NOMO-1 treated with DMSO at 0.1 percent for 48 hours (cell line): ENCODE measurements at regions not wholly inside any gene's neighbourhood (a gene's known extent, or its start where the extent isn't known, plus 50 kb on each side); places are given as distances from the start of the nearest gene placed in this dataset.

Experiments used
- DNase-seq: peaks from one replicate; lab custom pipeline; 2025; ENCODE audit not compliant: unreplicated experiment; lab: John Stamatoyannopoulos, UW

DNA sequence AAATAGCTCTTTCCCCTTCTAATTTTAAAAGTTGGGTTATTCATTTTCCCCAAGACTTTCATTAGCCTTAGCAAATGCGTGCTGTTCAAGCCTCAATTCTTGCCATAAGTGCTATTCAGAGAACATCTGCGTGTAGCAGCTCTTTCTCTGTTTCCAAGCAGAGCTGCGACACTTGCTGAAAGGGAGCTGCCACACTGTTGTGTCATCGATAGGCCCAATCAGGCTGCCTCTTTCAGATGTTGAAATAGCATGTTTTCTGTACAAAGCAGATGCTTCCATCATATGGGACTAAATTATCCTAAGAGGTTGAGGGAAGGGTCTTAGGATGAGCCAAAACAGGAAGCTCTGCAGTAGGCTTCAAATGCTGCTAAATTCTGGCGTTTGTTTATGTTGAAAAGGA, 220.9 kb upstream of the CDC14C start:
- DNase-seq, result no peak

GRCh38 chr7:48708122-48708521, 216.2 kb upstream of the CDC14C start:
- no peak for DNase-seq

- DNase-seq, result no peak
Measured at GRCh38 chr7:48708635-48709034, 215.7 kb upstream of the CDC14C start.

GRCh38 chr7:48710995-48711394, 213.4 kb upstream of the CDC14C start:
- DNase-seq, result no peak

GRCh38 chr7:48718731-48719378, 205.5 kb upstream of the CDC14C start:
- peak; percentile 27 for DNase-seq

DNA sequence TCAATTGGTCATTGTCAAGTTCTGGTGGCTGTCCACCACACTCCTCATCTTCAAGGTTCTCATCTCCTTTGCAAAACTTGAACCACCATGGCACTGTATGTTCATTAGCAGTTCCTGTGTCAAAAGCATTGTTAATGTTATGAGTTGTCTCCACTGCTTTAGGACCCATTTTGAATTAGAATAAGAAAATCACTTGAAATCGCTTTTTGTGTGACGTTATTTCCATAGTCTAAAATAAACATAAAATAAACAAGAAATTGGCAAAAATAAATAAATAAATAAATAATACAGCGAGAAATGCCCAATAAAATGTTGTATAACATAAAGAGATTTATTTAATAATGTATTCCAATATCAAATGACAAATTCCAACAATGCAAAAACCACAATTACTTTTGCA, 195.5 kb upstream of the CDC14C start:
- no peak for DNase-seq

DNA sequence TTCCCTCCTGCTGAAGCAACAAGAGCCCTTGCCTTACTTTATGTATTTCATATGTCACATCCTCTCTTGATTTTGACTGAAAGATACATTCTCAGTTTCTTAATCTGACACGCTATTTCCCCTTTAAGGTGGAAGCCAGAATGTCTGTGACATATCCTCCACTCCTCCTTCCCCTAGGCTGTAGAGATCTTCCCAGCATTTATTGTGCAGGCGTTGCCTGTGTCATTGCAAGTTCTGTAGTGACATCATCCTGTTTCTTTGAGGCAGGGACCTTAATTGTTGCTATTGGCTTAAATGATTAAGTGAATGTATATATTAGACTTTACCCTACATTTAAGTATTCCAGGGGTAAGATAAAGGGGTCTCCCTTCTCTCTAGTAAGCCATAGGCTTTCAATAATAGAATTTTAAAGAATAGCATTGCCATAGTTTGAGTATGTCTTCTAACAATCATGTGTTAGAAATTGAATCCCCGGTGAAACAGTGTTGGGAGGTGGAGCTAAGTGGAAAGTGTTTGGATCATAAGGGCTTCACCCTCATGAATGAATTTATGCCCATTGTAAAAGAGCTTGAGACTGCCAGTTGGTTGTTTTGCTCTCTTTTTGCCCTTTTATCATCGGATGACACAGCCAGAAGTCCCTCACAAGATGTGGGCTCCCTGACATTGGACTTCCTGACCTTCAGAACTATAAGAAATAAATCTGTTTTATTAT, 189.5 kb upstream of the CDC14C start:
- peak; percentile 34 for DNase-seq

DNA sequence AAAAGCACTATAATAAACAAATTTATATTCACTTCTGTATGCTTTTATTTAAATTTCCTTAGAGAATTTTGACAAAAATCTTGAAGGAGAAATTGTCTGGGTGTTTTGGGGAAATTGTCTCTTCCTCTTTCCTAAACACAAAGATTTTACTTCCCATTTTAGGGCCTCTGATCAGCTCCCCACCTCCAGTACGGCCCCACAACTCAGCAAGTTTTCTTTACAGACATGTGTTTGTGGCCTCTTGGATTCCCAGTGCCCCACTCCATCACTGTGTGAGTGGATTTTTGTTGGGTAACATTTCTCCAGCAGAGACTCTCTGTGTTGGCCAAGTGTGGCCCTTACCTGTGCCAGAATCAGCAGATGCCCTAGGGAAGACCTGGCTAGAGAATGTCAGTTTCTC, 182.8 kb upstream of the CDC14C start:
- DNase-seq, result peak; percentile 64

DNA sequence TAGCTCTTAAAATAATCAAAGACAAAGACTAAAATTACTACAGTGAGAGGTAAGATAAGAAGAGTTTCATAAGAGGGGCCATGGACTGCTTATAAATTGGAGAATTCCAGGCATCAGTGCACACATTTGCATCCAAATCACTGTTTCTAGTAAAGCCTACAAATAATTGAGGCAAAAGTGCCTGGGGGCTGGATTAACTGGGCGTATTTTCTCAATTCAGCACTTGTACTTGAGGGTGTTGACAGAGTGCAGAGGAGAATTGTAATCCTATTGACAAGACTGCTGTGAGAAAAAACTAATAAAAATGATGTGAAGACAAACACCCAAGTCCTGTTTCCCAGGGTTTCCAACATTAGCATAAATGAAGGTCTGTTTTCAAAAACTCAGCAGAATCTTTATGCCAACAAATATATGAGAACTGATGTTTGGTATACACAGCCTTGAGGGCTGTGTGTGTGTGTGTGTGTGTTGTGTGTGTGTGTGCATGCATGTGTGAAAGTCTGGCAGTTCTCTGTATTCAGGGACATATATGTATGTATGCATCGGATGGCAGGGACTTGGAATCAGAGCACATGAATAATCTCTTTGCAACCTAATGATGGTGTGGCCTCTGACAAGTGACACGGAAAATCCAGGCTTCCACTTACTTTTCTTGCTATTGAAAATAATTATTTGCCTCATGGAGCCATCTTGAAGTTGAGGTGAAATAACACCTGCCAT, 182.1 kb upstream of the CDC14C start:
- DNase-seq, result no peak

DNA sequence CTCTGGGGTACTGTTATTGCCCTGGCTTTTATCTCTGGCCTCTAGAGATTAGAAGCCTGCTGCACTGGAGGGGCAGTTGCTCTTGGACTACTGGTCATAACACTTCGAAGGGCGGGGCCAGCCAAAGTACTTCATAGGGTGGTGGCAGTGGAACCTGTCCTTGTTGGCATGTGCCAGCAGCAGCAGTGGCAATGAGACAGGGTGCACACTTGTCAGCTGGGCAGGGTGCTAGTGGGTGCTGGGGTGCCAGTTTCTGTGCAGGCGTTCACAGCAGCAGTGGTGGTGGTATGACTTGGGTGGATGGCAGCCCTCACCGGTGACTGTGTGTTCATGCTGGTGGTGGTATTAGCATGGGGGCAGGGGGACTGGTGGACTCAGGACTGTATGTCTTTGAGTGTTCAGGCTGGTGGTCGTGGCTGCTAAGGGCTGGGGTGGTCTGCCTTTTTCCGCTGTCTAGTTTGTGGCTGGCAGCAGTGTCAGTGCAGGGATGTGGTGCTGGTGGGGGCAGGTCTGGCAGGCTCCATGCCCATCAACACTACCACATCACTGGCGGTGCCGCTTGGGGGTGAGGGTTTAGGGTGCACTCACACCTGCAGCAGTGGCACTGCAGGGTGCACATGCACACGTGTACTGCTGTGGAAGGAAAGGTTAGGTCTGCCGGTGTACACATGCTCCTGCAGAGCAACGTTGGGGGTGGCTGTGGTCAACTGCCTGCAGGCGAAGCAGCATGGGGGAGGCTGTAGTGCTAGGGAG, 176.1 kb upstream of the CDC14C start:
- no peak for DNase-seq

DNA sequence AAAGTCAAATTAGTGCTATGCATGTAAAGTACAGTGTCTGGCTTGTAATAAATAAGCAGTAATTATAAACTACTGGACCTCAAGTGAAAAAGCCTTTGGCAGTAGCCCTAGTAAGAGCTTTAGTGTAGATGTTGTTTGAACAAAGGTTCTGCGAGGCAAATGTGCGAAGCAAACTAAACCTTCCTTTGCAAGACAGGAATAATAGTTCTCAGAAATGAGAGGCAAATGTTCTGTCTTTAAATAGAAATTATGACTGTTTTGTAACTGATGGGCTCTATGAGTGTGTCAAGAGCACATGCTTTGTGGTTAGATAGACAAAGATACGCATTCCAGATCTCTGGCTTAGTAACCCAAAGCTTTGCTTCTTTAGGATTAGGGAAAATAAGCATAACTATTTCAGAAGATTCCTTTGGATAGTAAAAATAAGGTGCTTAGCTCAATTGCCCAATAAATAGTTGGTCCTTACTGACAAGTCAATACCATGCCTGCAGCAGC, 169.2 kb upstream of the CDC14C start:
- no peak for DNase-seq

DNA sequence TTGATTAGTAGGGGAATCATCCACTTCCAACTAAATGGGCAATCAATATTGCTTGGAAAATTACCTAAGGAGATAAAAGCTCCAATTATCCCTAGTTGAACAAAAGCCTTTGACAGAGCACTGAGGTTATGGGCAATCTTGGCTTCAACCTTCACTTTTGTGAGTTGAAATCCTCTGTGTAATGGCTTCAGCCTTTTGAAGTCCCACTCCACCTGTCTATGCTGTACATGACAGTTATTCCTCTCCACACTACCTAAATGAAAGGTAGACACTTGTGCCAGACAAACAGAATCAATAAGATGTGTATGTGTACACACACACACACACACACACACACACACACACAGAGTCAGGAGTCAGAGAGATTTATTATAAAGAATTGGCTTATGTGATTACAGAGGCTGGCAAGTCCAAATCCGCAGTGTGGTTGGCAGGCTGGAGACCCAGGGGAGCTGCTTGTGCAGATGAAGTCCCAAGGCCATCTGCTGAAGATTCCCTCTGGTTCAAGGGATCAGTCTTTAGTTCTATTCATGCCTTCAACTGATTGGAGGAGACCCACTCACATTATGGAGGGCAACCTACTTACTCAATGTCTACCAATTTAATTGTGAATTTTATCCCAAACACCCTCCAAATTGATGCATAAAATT, 164.8 kb upstream of the CDC14C start:
- no peak for DNase-seq

DNA sequence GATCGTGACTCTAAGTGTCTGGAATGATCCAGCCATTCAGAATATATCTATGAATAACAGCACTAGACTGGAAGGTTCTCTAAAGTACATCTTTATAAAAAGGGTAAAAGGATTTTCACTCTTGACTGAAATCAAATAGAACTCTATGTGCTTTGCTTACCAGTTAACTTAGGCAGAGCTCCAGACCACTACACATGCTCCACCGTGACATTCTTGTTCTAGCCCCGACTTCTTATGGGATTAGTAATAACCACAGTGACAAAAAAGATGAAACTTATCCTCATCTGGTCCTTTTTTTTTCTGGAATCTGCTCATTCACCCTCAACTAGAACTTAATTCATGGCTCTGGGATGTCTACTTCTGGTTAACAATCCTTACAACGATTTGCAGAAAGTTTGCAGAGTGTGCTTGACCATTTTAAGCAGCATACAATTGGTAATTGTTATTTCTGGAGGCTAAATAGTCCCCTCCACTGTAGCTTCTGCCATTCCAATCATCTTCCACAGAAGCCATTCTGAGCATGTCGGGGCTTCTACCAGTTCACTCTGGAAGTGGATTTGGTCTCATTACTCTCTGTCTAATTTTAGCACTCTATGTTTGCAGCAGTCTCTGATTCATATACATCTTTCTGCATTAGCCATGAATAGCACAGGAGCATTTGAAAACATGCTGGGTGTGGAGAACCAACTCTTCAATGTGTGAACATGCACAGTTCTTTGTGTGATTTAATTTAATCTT, 163.7 kb upstream of the CDC14C start:
- no peak for DNase-seq

GRCh38 chr7:48780862-48781261, 143.5 kb upstream of the CDC14C start:
- no peak for DNase-seq

DNA sequence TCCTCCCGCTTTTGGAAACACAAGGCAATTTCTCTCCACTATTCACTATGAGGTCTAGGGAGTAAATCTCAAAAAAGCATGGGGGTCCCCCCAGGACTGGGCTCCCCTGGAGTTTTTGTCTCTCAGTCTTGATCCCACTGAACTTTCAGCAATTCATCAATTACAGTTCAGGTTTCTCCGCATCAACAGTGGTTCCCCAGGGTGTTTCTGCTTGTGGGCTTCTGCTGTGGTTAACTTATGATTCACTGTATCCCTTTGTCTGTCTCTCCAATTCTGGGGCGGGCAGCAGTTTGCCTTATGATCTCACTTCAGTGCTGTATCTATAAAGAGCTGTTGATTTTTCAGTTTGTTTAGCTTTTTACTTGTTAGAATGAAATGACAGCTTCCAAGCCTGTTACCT, 142.6 kb upstream of the CDC14C start:
- peak; percentile 21 for DNase-seq

DNA sequence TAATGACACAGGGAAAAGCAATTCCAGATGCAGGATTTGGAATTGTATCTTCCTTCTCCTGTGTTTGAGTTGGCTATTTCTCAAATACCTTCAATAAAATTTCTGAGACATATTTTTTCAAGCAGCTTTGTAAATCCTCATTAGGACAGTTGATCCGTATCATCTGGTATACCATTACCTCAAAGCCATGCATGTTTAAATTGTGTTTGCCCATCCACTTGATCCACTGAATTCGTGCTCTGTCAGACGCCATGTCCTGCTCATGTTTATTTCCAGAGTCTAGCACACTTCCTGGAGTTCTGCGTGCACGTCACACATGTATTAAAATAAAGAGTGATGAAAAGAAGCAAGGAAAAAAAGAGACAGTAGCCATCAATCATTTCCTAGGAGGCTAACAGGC, 141.8 kb upstream of the CDC14C start:
- no peak for DNase-seq

DNA sequence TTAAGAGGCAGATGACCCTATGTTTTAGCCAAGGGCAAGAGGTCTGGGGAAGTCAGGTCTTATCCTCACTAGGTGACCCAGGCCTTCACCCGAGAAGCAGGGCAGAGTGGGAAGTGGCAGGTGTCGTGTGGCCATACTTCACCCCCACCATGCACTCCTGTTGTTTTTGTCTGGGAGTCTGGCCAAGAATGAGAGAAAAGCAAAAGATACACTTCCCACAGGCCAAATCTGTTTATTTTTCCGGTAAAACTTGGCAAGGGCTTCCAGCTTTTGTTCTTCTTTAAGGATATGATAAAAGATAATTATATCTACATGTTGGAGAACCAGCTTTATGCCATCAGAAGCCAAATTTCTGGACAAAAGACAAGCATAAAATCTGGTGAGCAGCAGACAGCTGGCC, 137.4 kb upstream of the CDC14C start:
- DNase-seq, result no peak

DNA sequence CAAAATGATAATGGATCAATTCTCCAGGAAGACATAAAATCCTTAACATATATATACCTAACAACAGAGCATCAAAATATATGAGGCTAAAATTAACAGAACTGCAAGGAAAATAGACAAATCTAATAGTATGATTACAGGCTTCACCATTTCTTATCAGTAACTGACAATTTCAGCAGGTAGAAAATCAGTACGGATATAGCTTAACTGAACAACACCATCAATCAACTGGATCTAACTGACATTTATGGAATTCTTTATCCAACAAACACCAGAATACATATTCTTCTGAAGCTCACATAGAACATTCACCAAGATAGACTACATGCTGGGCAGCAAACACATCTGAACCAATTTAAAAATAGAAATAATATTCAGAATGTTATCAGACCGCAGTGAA, 121.1 kb upstream of the CDC14C start:
- DNase-seq, result no peak

DNA sequence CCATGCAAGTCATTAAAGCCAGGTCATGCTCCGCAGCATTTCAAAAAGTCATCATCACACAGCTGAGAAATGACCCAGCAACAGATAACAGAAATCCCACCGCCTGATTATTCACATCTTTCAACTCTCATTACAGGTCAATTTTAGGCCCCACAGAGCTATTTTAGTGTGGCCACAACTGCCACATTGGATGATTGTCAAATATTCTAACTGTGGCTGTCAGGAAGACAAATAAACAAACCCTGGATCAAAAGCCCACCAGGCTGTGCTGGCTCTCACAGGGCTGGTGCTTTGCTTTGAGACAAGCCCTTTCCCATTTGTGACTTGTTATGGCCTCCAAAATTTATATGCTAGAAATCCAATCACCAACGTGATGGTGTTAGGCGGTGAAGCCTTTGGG, 117.6 kb upstream of the CDC14C start:
- no peak for DNase-seq

- DNase-seq, result no peak
Measured at GRCh38 chr7:48811071-48811470, 113.3 kb upstream of the CDC14C start.
